ENCODE measurements at regions not wholly inside any gene's neighbourhood (a gene's known extent, or its start where the extent isn't known, plus 50 kb on each side); places are given as distances from the start of the nearest gene placed in this dataset.

DNA sequence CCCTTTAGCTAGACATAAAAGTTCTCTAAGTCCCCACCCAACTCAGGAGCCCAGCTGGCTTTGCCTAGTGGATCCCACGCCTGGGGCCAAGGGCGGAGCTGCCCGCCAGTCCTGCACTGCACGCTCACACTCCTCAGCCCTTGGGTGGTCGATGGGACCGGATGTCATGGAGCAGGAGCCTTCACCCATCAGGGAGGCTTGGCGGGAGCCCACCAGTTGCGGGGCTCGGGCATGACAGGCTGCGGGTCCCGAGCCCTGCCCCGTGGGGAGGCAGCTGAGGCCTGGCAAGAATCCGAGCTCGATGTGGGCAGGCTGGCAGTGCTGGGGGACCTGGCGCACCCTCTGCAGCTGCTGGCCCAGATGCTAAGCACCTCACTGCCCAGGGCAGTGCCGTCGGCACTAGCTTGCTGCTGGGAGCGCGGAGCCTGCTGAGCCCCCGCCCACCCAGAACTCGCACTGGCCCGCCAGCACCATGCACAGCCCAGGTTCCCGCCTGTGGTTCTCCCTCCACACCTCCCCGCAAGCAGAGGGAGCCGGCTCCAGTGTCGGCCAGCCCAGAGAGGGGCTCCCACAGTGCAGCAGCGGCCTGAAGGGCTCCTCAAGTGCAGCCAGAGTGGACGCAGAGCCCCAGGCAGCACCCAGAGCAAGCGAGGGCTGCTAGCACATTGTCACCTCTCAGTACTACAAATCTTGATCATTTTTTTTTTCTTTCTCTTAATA lies 391.4 kb upstream of the NDN start:
- TF ChIP-seq, protein P1, sequence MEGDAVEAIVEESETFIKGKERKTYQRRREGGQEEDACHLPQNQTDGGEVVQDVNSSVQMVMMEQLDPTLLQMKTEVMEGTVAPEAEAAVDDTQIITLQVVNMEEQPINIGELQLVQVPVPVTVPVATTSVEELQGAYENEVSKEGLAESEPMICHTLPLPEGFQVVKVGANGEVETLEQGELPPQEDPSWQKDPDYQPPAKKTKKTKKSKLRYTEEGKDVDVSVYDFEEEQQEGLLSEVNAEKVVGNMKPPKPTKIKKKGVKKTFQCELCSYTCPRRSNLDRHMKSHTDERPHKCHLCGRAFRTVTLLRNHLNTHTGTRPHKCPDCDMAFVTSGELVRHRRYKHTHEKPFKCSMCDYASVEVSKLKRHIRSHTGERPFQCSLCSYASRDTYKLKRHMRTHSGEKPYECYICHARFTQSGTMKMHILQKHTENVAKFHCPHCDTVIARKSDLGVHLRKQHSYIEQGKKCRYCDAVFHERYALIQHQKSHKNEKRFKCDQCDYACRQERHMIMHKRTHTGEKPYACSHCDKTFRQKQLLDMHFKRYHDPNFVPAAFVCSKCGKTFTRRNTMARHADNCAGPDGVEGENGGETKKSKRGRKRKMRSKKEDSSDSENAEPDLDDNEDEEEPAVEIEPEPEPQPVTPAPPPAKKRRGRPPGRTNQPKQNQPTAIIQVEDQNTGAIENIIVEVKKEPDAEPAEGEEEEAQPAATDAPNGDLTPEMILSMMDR (IDR thresholded peaks at IDR 0.05), result no peak
- TF ChIP-seq POLR2AphosphoS5 (IDR thresholded peaks at IDR 0.05), result no peak
